ENCODE measurements at regions not wholly inside any gene's neighbourhood (a gene's known extent, or its start where the extent isn't known, plus 50 kb on each side); places are given as distances from the start of the nearest gene placed in this dataset.

- peaks cover 0 to 53% (median 25%) of the 10 kb centered on the region in 7 donors for H3K27me3 ChIP-seq
- intact Hi-C loops (cut with DNase I), result no loop called here
- no peak overlapping the region for H3K27ac ChIP-seq
- H3K9me3 ChIP-seq, result no peaks in the 10 kb centered on the region
- TF ChIP-seq CTCF (IDR thresholded peaks at IDR 0.05), result no peak
- DNase-seq (no peak), ATAC-seq (no peak)
- no peak overlapping the region for H3K4me3 ChIP-seq
- no peaks in the 10 kb centered on the region for H3K4me1 ChIP-seq
- whole genome bisulfite sequencing, 2 donors, result 94 to 96% methylated on average over 7 of the region's 7 CpGs
- no peaks in the 10 kb centered on the region for H3K36me3 ChIP-seq
Observed at GRCh38 chr17:73942703-73943415, 260.6 kb upstream of the RPL38 start.

- no peak for TF ChIP-seq CTCF (IDR thresholded peaks at IDR 0.05)
- intact Hi-C loops (cut with DNase I), result no loop called here
- no peak for ATAC-seq
- H3K4me3 ChIP-seq, result no peak overlapping the region
- no peak overlapping the region for H3K27ac ChIP-seq
- WGBS, 2 donors, result 57 to 61% methylated on average over 7 of the region's 7 CpGs
- no peaks in the 10 kb centered on the region for H3K4me1 ChIP-seq
- no peaks in the 10 kb centered on the region for H3K9me3 ChIP-seq
- no peaks in the 10 kb centered on the region for H3K36me3 ChIP-seq
- no peak for DNase-seq
- peaks cover 0 to 53% (median 28%) of the 10 kb centered on the region in 7 donors for H3K27me3 ChIP-seq
Observed at GRCh38 chr17:73943416-73944110, 259.9 kb upstream of the RPL38 start.

GRCh38 chr17:73944366-73944765 is 259.1 kb upstream of the RPL38 start:
- WGBS, 2 donors, result 82 to 90% methylated on average over 5 of the region's 5 CpGs
- Histone ChIP-seq H3K9me3 (no peaks in the 10 kb centered on the region), H3K36me3 (no peaks in the 10 kb centered on the region), H3K27me3 (peaks cover 0 to 61% (median 33%) of the 10 kb centered on the region in 7 donors), H3K4me3 (no peak overlapping the region), H3K4me1 (no peaks in the 10 kb centered on the region), H3K27ac (no peak overlapping the region)
- intact Hi-C loops (cut with DNase I), result no loop called here
- no peak for DNase-seq
- no peak for TF ChIP-seq CTCF (IDR thresholded peaks at IDR 0.05)
- ATAC-seq, result no peak

GRCh38 chr17:73947281-73947965 is 256.1 kb upstream of the RPL38 start:
- Histone ChIP-seq H3K27me3 (peaks cover 0 to 63% (median 35%) of the 10 kb centered on the region in 7 donors), H3K4me1 (peaks cover 4 to 9% (median 6%) of the 10 kb centered on the region in 9 donors), H3K27ac (no peak overlapping the region), H3K4me3 (no peak overlapping the region), H3K36me3 (no peaks in the 10 kb centered on the region), H3K9me3 (no peaks in the 10 kb centered on the region)
- WGBS, 2 donors, result 71 to 76% methylated on average over 13 of the region's 13 CpGs
- intact Hi-C loops (cut with DNase I), result no loop called here
- no peak for DNase-seq
- no peak for TF ChIP-seq CTCF (IDR thresholded peaks at IDR 0.05)
- ATAC-seq, result no peak
